ENCODE measurements at regions not wholly inside any gene's neighbourhood (a gene's known extent, or its start where the extent isn't known, plus 50 kb on each side); places are given as distances from the start of the nearest gene placed in this dataset.

DNA sequence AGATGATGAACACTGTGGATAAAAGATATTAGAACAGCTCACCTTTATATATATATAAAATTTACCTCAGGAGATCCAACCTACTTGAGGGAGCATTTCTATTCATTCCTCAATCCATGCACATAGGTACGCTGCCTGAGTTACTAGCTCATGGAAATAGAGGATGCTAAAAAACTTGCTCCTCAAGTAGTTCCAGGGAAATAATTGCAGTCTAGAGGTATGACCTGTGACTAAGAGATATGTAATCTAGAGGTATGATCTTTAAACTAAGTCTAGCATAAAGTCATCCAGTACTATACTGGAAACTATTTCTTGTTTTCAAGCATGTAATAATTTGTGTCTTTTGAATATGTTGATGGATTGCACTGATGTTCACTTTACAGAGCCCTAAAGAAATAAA lies 471.2 kb downstream of the TAF11L14 start:
- Mint-ChIP-seq H3K4me1 (ENCODE audit: low read depth, unreplicated experiment) (no peaks in the 10 kb centered on the region), H3K36me3 (ENCODE audit: unreplicated experiment) (no peaks in the 10 kb centered on the region), H3K4me3 (ENCODE audit: unreplicated experiment) (no peak overlapping the region), H3K9me3 (ENCODE audit: unreplicated experiment) (no peaks in the 10 kb centered on the region), H3K27me3 (ENCODE audit: unreplicated experiment) (peaks cover 2% of the 10 kb centered on the region), H3K27ac (ENCODE audit: unreplicated experiment) (no peak overlapping the region)
- no peak for DNase-seq
- TF ChIP-seq, protein P1, sequence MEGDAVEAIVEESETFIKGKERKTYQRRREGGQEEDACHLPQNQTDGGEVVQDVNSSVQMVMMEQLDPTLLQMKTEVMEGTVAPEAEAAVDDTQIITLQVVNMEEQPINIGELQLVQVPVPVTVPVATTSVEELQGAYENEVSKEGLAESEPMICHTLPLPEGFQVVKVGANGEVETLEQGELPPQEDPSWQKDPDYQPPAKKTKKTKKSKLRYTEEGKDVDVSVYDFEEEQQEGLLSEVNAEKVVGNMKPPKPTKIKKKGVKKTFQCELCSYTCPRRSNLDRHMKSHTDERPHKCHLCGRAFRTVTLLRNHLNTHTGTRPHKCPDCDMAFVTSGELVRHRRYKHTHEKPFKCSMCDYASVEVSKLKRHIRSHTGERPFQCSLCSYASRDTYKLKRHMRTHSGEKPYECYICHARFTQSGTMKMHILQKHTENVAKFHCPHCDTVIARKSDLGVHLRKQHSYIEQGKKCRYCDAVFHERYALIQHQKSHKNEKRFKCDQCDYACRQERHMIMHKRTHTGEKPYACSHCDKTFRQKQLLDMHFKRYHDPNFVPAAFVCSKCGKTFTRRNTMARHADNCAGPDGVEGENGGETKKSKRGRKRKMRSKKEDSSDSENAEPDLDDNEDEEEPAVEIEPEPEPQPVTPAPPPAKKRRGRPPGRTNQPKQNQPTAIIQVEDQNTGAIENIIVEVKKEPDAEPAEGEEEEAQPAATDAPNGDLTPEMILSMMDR (IDR thresholded peaks at IDR 0.05; ENCODE audit: partially characterized antibody, unreplicated experiment) = no peak

DNA sequence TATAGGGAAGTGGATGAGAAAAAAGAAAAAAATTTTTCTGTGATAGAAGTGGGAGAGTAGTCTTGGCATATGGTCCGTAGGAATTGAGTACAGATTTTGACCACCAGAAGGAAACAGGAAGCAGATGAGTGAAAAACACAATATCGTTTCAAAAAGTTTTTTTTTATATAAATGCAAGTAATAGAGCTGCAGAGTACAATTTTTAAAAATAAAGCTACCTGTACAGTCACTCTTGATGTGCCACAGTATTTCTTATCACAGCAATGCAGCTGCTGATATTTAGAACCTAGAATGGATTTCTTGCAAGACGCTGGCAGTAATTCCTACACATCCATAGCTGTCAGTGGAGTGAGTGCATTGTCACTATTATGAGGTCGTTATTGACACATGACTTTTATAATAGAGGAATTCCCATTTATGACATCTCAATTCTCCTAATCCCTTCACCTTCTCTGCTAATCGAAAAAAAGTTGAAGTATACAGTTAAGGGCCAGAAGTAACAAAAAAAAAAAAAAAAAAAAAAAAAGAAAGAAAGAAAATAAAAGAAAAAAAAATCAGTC lies 477.7 kb downstream of the TAF11L14 start:
- no peak for DNase-seq

DNA sequence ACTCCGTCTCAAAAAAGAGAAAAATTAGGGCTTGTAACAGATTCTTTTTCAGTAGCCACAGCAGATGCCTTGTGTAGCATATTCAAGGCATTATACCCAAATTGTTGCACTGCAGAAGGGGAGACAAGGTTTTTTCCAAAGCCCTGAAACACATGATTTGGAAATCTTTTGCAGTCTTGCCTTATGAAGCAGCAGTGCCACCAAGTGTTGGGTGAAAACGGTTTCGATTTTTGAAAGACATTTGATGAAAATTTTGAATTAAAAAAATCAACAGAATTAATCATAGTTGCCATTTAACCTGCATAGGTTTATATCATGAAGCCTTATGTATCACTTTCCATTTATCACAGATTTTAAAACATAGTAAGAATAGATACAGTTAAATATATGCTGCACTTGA lies 479.5 kb downstream of the TAF11L14 start:
- peaks cover 18% of the 10 kb centered on the region for H3K4me1 Mint-ChIP-seq (ENCODE audit: low read depth, unreplicated experiment)
- H3K27me3 Mint-ChIP-seq (ENCODE audit: unreplicated experiment) = peaks cover 4% of the 10 kb centered on the region
- no peak overlapping the region for H3K4me3 Mint-ChIP-seq (ENCODE audit: unreplicated experiment)
- no peaks in the 10 kb centered on the region for H3K36me3 Mint-ChIP-seq (ENCODE audit: unreplicated experiment)
- TF ChIP-seq, protein P1 (IDR thresholded peaks at IDR 0.05; ENCODE audit: partially characterized antibody, unreplicated experiment) = peak; percentile 50
- DNase-seq = peak; percentile 25
- no peak overlapping the region for H3K27ac Mint-ChIP-seq (ENCODE audit: unreplicated experiment)
- H3K9me3 Mint-ChIP-seq (ENCODE audit: unreplicated experiment) = no peaks in the 10 kb centered on the region

More for the DNA sequence above, 477.7 kb downstream of the TAF11L14 start:
- peaks cover 17% of the 10 kb centered on the region for H3K4me1 Mint-ChIP-seq (ENCODE audit: low read depth, unreplicated experiment)
- TF ChIP-seq, protein P1 (IDR thresholded peaks at IDR 0.05; ENCODE audit: partially characterized antibody, unreplicated experiment) = no peak
- no peak overlapping the region for H3K4me3 Mint-ChIP-seq (ENCODE audit: unreplicated experiment)
- H3K36me3 Mint-ChIP-seq (ENCODE audit: unreplicated experiment) = no peaks in the 10 kb centered on the region
- H3K27ac Mint-ChIP-seq (ENCODE audit: unreplicated experiment) = no peak overlapping the region
- no peaks in the 10 kb centered on the region for H3K9me3 Mint-ChIP-seq (ENCODE audit: unreplicated experiment)
- H3K27me3 Mint-ChIP-seq (ENCODE audit: unreplicated experiment) = peaks cover 4% of the 10 kb centered on the region

DNA sequence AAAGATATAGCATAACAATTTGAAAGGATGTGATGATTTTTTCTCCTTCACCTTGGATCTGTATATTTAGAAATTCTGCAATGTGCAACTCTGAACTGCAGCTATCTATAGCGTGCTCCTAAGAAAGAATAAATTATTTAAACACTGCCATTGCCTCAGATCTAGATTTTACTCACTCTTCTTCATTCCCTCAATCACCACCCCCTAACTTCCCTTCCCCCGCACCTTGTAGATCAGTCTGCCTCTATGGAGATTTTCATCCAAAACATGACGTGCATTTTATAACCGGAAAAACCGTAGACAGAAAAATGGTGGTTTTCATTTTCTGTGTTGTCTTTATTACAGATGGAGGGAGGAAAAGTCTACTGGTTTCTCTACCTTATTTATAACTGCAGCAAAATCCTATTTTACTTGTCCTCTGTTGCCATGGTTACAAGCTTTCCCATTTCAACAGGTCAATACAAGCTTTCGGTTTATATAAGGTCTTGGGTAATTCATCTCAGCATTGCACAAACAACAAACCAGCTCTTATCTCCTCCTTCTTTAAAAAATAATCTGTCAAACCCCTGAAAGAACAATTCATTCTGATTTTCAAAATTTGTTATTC lies 480.0 kb downstream of the TAF11L14 start:
- no peaks in the 10 kb centered on the region for H3K36me3 Mint-ChIP-seq (ENCODE audit: unreplicated experiment)
- H3K4me3 Mint-ChIP-seq (ENCODE audit: unreplicated experiment) = no peak overlapping the region
- peaks cover 2% of the 10 kb centered on the region for H3K9me3 Mint-ChIP-seq (ENCODE audit: unreplicated experiment)
- DNase-seq = no peak
- H3K27ac Mint-ChIP-seq (ENCODE audit: unreplicated experiment) = peak overlapping the region; percentile 69
- peaks cover 4% of the 10 kb centered on the region for H3K27me3 Mint-ChIP-seq (ENCODE audit: unreplicated experiment)
- TF ChIP-seq, protein P1 (IDR thresholded peaks at IDR 0.05; ENCODE audit: partially characterized antibody, unreplicated experiment) = no peak
- H3K4me1 Mint-ChIP-seq (ENCODE audit: low read depth, unreplicated experiment) = peaks cover 21% of the 10 kb centered on the region

DNA sequence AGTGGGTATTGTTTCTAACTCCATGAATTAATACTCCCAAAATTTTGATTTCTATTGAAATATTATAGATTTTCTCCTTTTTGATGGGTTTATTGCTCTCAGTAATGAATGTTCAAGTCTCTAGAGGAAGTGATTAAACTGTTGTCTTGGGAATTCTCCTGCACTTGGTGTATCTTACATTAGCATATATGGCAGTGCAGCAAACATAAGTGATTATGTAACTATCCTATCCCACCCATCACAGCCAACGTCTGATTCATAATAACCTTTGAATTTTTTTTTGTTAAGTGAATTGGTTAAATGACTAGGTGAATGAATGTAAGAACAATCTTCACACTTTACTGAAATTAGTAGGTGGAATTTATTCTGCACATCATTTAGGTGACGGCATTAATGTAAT lies 483.7 kb downstream of the TAF11L14 start:
- Mint-ChIP-seq H3K9me3 (ENCODE audit: unreplicated experiment) (peaks cover 2% of the 10 kb centered on the region), H3K27me3 (ENCODE audit: unreplicated experiment) (no peaks in the 10 kb centered on the region), H3K27ac (ENCODE audit: unreplicated experiment) (no peak overlapping the region), H3K36me3 (ENCODE audit: unreplicated experiment) (no peaks in the 10 kb centered on the region), H3K4me1 (ENCODE audit: low read depth, unreplicated experiment) (peaks cover 21% of the 10 kb centered on the region), H3K4me3 (ENCODE audit: unreplicated experiment) (no peak overlapping the region)
- no peak for DNase-seq
- TF ChIP-seq, protein P1 (IDR thresholded peaks at IDR 0.05; ENCODE audit: partially characterized antibody, unreplicated experiment) = no peak

All from glutamatergic neuron (in vitro differentiated cells).